ENCODE measurements at regions not wholly inside any gene's neighbourhood (a gene's known extent, or its start where the extent isn't known, plus 50 kb on each side); places are given as distances from the start of the nearest gene placed in this dataset.

GRCh38 chr17:79464318-79465010, 146.4 kb downstream of the RBFOX3 start:
- no peak for TF ChIP-seq CTCF (IDR thresholded peaks at IDR 0.05)
- no peak for TF ChIP-seq POLR2A (IDR thresholded peaks at IDR 0.05)
- TF ChIP-seq EP300 (IDR thresholded peaks at IDR 0.05): no peak

All from tibial nerve (tissue), 4 donors.